GM12878 (cell line): ENCODE measurements at regions not wholly inside any gene's neighbourhood (a gene's known extent, or its start where the extent isn't known, plus 50 kb on each side); places are given as distances from the start of the nearest gene placed in this dataset.

Source experiments
- ATAC-seq: fragments of 200-7000 bp; cut with Tn5 transposase; 3 replicates; pipeline ENCODE4 v1.9.1; 2020; ENCODE audit warnings: mild to moderate bottlenecking, moderate library complexity
- BruUV-seq: library from RNA; stranded (reverse); fragments of 400-500 nt; replicated peaks from 2 replicates; lab custom pipeline; 2021; lab: Mats Ljungman, UMichigan
- CTCF ChIA-PET: fragments of 300-600 bp; sonication (Branson Sonifier 250); formaldehyde crosslinking; extraction: SDS; loops from one replicate; lab custom pipeline; 2021; ENCODE audit warnings: inconsistent platforms; lab: Yijun Ruan, JAX
- POLR2A ChIA-PET: fragments of 350-600 bp; formaldehyde crosslinking; extraction: SDS; loops from one replicate; lab custom pipeline; 2021; ENCODE audit warnings: inconsistent platforms; lab: Charles Lee
- RAD21 ChIA-PET: fragments of 300-600 bp; sonication (Branson Sonifier 250); formaldehyde crosslinking; loops from one replicate; lab custom pipeline; 2023; ENCODE audit warnings: antibody characterized with exemption; ENCODE audit not compliant: unreplicated experiment; lab: Charles Lee
- SMC1A ChIA-PET: fragments of 300-600 bp; sonication (Branson Sonifier 250); formaldehyde crosslinking; loops from one replicate; lab custom pipeline; 2023; ENCODE audit not compliant: unreplicated experiment, uncharacterized antibody; lab: Charles Lee
- DNase-seq: peaks from one replicate; pipeline ENCODE4 v3.0.0-alpha.2; 2011; ENCODE audit warnings: low read depth, low spot score
- FAIRE-seq: peaks from 3 replicates; lab custom pipeline; 2011; peaks lifted over from hg19 to GRCh38; lab: Jason Lieb, UNC
- H2AFZ ChIP-seq: 2 replicates; pipeline ENCODE4 v1.6.0; 2011; ENCODE audit warnings: low read depth, low read length, control low read depth; ENCODE audit not compliant: control insufficient read depth
- H3K27ac ChIP-seq: 2 replicates; pipeline ENCODE4 v1.5.1; 2011; ENCODE audit warnings: control low read depth; ENCODE audit not compliant: control insufficient read depth, insufficient read depth
- H3K27me3 ChIP-seq, 2 experiments: replicated peaks in 1 of 2; 2 replicates each; pipeline versions ENCODE4 v1.6.0 to v1.6.1; 2011; ENCODE audit warnings: low read length in 1 of 2; ENCODE audit not compliant: control insufficient read depth in 2 of 2, insufficient read depth in 2 of 2
- H3K36me3 ChIP-seq, 2 experiments: 2 replicates each; pipeline ENCODE4 v1.5.1; 2011; ENCODE audit warnings: low read length in 1 of 2; ENCODE audit not compliant: control insufficient read depth in 2 of 2, insufficient read depth in 2 of 2
- H3K4me1 ChIP-seq: 2 replicates; pipeline ENCODE4 v1.6.1; 2011; ENCODE audit warnings: mild to moderate bottlenecking, low read length, moderate library complexity, mixed read lengths; ENCODE audit not compliant: control insufficient read depth, insufficient read depth
- H3K4me2 ChIP-seq: 2 replicates; pipeline ENCODE4 v1.6.0; 2011; ENCODE audit warnings: control low read depth; ENCODE audit not compliant: control insufficient read depth, insufficient read depth
- H3K4me3 ChIP-seq: fragments of 200-600 bp; sonication (generic); 2 replicates; pipeline ENCODE4 v1.5.1; 2016
- H3K79me2 ChIP-seq: 2 replicates; pipeline ENCODE4 v1.6.0; 2011; ENCODE audit warnings: low read length; ENCODE audit not compliant: control insufficient read depth, insufficient read depth
- H3K9ac ChIP-seq: 2 replicates; pipeline ENCODE4 v1.8.0; 2011; ENCODE audit warnings: low read length, control low read depth, mixed read lengths; ENCODE audit not compliant: control insufficient read depth, insufficient read depth
- H3K9me3 ChIP-seq: replicated peaks from 3 replicates; pipeline ENCODE4 v1.5.1; 2011; ENCODE audit warnings: mild to moderate bottlenecking, low read length; ENCODE audit not compliant: control insufficient read depth, insufficient read depth
- H4K20me1 ChIP-seq: 2 replicates; pipeline ENCODE4 v1.6.0; 2011; ENCODE audit not compliant: control insufficient read depth, insufficient read depth
- CEBPB ChIP-seq, 2 experiments: fragments of 150-350 bp in 1 of 2; IDR thresholded peaks; 2 replicates each; pipeline ENCODE4 v1.6.1; 2012 to 2014; ENCODE audit warnings: low read depth in 2 of 2, low read length in 2 of 2, borderline replicate concordance in 1 of 2, inconsistent platforms in 1 of 2
- NFIC ChIP-seq: IDR thresholded peaks from 2 replicates; pipeline ENCODE4 v1.6.1; 2012; ENCODE audit warnings: low read depth, mild to moderate bottlenecking, inconsistent platforms, low read length, moderate library complexity
- NR2C1 ChIP-seq: fragments of 450-650 bp; IDR thresholded peaks from 2 replicates; pipeline ENCODE4 v1.6.1; 2017; ENCODE audit warnings: antibody characterized with exemption, mild to moderate bottlenecking, moderate library complexity
- POLR2AphosphoS2 ChIP-seq: IDR thresholded peaks from 2 replicates; pipeline ENCODE4 v1.6.1; 2011; ENCODE audit warnings: low read depth, mild to moderate bottlenecking, low read length, improper control_type of control experiment, moderate library complexity
- RUNX3 ChIP-seq: IDR thresholded peaks from 2 replicates; pipeline ENCODE4 v1.6.1; 2012; ENCODE audit warnings: low read length, inconsistent platforms
- WGBS: methylation state at CpG from one replicate; pipeline ENCODE4 v1.1.6; 2016; ENCODE audit warnings: low lambda C conversion rate; ENCODE audit not compliant: insufficient replicate concordance, insufficient coverage; ENCODE audit errors: missing lambda C conversion rate; 5-methylcytosine and 5-hydroxymethylcytosine counted together
- in situ Hi-C: fragments of 300-500 bp; cut with MboI; formaldehyde crosslinking; loops from 9 replicates; pipeline ENCODE4 v1.14.3; 2018; ENCODE audit warnings: mixed read lengths
- intact Hi-C: fragments of 100-400 bp; cut with micrococcal nuclease; formaldehyde crosslinking; loops from one replicate; pipeline ENCODE4 v1.14.2; 2022; ENCODE audit not compliant: unreplicated experiment
- TF ChIP-seq, protein P1 (sequence below): fragments of 450-650 bp; formaldehyde crosslinking; IDR thresholded peaks from 2 replicates; pipeline ENCODE4 v1.5.0; 2022; ENCODE audit warnings: mild to moderate bottlenecking, missing genetic modification characterization

DNA sequence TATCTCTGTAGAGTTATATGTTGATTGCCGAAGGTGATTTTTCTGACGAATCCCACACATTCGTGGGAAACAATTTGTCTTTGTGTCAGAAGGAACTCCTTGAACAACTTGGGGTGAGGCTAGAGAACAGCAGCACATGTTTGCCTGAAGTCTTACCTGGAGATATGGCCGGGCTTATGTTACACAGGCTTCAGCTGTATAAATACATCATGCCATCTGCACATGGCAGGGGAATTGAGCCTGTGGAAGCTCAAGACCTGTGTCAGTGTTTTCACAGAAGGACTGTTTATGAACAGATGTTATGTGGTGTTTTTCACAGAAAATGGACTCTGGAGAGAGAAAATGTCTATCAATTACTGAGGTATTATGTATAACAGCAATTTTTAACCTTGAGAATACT lies 203.6 kb upstream of the MDFIC2 start:
- BruUV-seq: no TSS peak
- DNase-seq: no peak
- Histone ChIP-seq H3K9ac (no peak overlapping the region), H3K79me2 (no peaks in the 10 kb centered on the region), H3K4me1 (no peaks in the 10 kb centered on the region), H3K27ac (no peak overlapping the region), H3K27me3 (no peaks in the 10 kb centered on the region), H4K20me1 (no peaks in the 10 kb centered on the region)
- WGBS: 53% methylated on average over 4 of the region's 4 CpGs
- CTCF ChIA-PET: no interaction called here
- TF ChIP-seq CEBPB (IDR thresholded peaks at IDR 0.05; ENCODE audit: borderline replicate concordance in 1 of 2, low read depth in 2 of 2, low read length in 2 of 2) (no peak), NR2C1 (no peak), NFIC (no peak), RUNX3 (no peak), POLR2AphosphoS2 (no peak)
- TF ChIP-seq, protein P1, sequence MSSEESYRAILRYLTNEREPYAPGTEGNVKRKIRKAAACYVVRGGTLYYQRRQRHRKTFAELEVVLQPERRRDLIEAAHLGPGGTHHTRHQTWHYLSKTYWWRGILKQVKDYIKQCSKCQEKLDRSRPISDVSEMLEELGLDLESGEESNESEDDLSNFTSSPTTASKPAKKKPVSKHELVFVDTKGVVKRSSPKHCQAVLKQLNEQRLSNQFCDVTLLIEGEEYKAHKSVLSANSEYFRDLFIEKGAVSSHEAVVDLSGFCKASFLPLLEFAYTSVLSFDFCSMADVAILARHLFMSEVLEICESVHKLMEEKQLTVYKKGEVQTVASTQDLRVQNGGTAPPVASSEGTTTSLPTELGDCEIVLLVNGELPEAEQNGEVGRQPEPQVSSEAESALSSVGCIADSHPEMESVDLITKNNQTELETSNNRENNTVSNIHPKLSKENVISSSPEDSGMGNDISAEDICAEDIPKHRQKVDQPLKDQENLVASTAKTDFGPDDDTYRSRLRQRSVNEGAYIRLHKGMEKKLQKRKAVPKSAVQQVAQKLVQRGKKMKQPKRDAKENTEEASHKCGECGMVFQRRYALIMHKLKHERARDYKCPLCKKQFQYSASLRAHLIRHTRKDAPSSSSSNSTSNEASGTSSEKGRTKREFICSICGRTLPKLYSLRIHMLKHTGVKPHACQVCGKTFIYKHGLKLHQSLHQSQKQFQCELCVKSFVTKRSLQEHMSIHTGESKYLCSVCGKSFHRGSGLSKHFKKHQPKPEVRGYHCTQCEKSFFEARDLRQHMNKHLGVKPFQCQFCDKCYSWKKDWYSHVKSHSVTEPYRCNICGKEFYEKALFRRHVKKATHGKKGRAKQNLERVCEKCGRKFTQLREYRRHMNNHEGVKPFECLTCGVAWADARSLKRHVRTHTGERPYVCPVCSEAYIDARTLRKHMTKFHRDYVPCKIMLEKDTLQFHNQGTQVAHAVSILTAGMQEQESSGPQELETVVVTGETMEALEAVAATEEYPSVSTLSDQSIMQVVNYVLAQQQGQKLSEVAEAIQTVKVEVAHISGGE (CRISPR knock-in tag): no peak
- TF ChIP-seq, all 136 proteins: peak for 0
- H3K4me3 ChIP-seq: no peak overlapping the region
- H3K36me3 ChIP-seq: no peaks in the 10 kb centered on the region
- SMC1A ChIA-PET: no interaction called here
- FAIRE-seq (no peak), ATAC-seq (no peak)
- RAD21 ChIA-PET: no interaction called here
- H3K4me2 ChIP-seq: no peak overlapping the region
- no peaks in the 10 kb centered on the region for H3K9me3 ChIP-seq
- POLR2A ChIA-PET: no interaction called here
- no peak overlapping the region for H2AFZ ChIP-seq
- in situ Hi-C loops: no loop called here
- intact Hi-C loops: no loop called here
